Activated CD8-positive, alpha-beta T cell treated with anti-CD3 and anti-CD28 coated beads for 36 hours (primary cell): ENCODE measurements at regions not wholly inside any gene's neighbourhood (a gene's known extent, or its start where the extent isn't known, plus 50 kb on each side); places are given as distances from the start of the nearest gene placed in this dataset.

Source experiments
- ATAC-seq: fragments of 200-7000 bp; cut with Tn5 transposase; one replicate; pipeline ENCODE4 v1.10.0; 2021; ENCODE audit warnings: mild to moderate bottlenecking, moderate library complexity
- CTCF ChIA-PET: fragments of 350-600 bp; sonication (Branson Sonifier 250); formaldehyde crosslinking; loops from one replicate; lab custom pipeline; 2021; ENCODE audit warnings: antibody characterized with exemption; lab: Charles Lee
- POLR2A ChIA-PET: fragments of 350-600 bp; sonication (Branson Sonifier 250); formaldehyde crosslinking; loops from one replicate; lab custom pipeline; 2021; ENCODE audit warnings: antibody characterized with exemption; lab: Charles Lee
- DNase-seq: peaks from one replicate; pipeline ENCODE4 v3.0.0-alpha.2; 2020
- H3K27ac Mint-ChIP-seq: one replicate; pipeline ENCODE4 v1.8.0; 2021; ENCODE audit warnings: mild to moderate bottlenecking, mixed read lengths
- H3K27me3 Mint-ChIP-seq: one replicate; pipeline ENCODE4 v1.8.0; 2021; ENCODE audit warnings: mixed read lengths
- H3K36me3 Mint-ChIP-seq: one replicate; pipeline ENCODE4 v1.8.0; 2021; ENCODE audit warnings: low read depth, mixed read lengths
- H3K4me1 Mint-ChIP-seq: one replicate; pipeline ENCODE4 v1.8.0; 2021; ENCODE audit warnings: low read depth, mixed read lengths
- H3K4me3 Mint-ChIP-seq: one replicate; pipeline ENCODE4 v1.8.0; 2021; ENCODE audit warnings: mild to moderate bottlenecking, moderate library complexity, mixed read lengths
- H3K9me3 Mint-ChIP-seq: one replicate; pipeline ENCODE4 v1.8.0; 2021; ENCODE audit warnings: mixed read lengths
- CTCF ChIP-seq: fragments of 200-600 bp; IDR thresholded peaks from one replicate; pipeline ENCODE4 v1.8.0; 2022; ENCODE audit warnings: antibody characterized with exemption, mild to moderate bottlenecking
- intact Hi-C: fragments of 100-400 bp; cut with micrococcal nuclease; formaldehyde crosslinking; loops from one replicate; pipeline ENCODE4 v1.10.0; 2022

- POLR2A ChIA-PET, result no interaction called here
- no peak overlapping the region for H3K27ac Mint-ChIP-seq
- H3K9me3 Mint-ChIP-seq, result peaks cover 1% of the 10 kb centered on the region
- no peak overlapping the region for H3K4me3 Mint-ChIP-seq
- TF ChIP-seq CTCF, result no peak
- no peaks in the 10 kb centered on the region for H3K27me3 Mint-ChIP-seq
- no peaks in the 10 kb centered on the region for H3K36me3 Mint-ChIP-seq
- no peaks in the 10 kb centered on the region for H3K4me1 Mint-ChIP-seq
- ATAC-seq (no peak), DNase-seq (no peak)
- CTCF ChIA-PET, result no interaction called here
- intact Hi-C loops, result no loop called here
Measured at GRCh38 chr7:21064698-21065648, 278.3 kb upstream of the SP8 start.

DNA sequence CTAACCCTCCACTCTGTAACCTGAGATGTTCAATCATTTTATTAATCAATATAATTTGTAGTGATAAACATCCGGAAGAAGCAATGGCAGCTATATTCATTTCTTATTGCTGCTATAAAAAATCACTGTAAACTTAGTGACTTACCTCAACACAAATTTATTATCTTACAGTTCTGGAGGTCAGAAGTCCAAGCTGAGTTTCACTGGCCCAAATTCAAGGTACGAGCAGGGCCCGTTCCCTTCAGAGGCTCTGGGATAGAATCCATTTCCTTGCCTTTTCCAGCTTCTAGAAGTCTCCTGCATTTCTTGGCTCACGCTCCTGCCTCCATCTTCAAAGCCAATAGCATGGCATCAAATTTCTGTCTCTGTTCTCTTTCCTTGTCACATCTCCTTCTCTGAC lies 279.5 kb upstream of the SP8 start:
- H3K36me3 Mint-ChIP-seq, result no peaks in the 10 kb centered on the region
- H3K4me1 Mint-ChIP-seq, result no peaks in the 10 kb centered on the region
- intact Hi-C loops, result no loop called here
- ChIA-PET CTCF (no interaction called here), POLR2A (interaction anchor here (0.6 kb wide), 1 partner anchor 10 kb away, joined by 3 read pairs; no protein-coding TSS in a partner anchor)
- TF ChIP-seq CTCF, result no peak
- no peak for DNase-seq
- no peaks in the 10 kb centered on the region for H3K27me3 Mint-ChIP-seq
- H3K9me3 Mint-ChIP-seq, result peaks cover 1% of the 10 kb centered on the region
- no peak for ATAC-seq
- no peak overlapping the region for H3K27ac Mint-ChIP-seq
- no peak overlapping the region for H3K4me3 Mint-ChIP-seq

DNA sequence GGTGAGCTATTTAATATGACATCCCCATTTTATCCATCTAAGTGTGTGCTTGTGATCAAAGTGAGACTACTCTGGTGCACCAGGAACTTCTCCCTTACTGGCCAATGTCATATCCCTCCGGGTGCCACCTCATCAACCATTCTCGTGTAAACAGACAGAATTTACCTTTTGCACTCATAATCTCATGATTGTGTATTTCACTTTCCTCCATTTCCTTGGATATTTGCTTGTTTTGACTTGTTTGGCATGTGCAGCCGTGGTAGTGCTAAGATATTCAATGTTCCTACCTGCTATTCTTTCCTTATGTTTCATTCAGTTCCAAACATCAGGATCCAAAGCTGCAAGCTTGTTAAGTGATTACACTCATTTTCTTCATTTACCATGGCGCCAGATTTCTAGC lies 280.5 kb upstream of the SP8 start:
- H3K4me1 Mint-ChIP-seq, result no peaks in the 10 kb centered on the region
- DNase-seq (no peak), ATAC-seq (no peak)
- ChIA-PET CTCF (no interaction called here), POLR2A (interaction anchor here (0.6 kb wide), 1 partner anchor 228 kb away, joined by 3 read pairs; no protein-coding TSS in a partner anchor)
- no peaks in the 10 kb centered on the region for H3K36me3 Mint-ChIP-seq
- H3K9me3 Mint-ChIP-seq, result peaks cover 1% of the 10 kb centered on the region
- H3K27ac Mint-ChIP-seq, result no peak overlapping the region
- H3K27me3 Mint-ChIP-seq, result no peaks in the 10 kb centered on the region
- intact Hi-C loops, result no loop called here
- H3K4me3 Mint-ChIP-seq, result no peak overlapping the region
- no peak for TF ChIP-seq CTCF

DNA sequence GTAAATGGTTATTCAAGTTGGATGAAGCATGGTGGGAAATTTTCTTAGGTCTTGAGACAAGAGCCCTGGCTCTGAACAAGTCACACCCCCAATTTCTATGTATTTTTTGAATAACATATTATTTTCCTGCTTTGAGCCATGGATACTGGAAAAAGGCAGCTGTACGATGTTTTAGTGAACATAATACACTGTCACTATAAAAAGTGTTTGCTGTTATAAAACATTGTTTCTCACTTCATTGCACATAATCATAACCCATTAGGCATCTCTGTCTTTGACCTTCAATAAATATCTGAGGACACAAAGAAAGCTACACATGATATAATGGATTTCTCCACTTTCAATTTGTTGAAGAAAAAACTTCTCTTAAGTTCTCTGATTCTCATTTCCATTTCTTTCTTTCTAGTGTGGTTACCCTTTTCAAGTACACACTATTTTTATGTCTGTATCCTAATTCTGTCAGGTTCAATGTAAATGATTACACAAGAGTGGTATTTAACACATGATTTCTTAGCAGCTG lies 283.9 kb upstream of the SP8 start:
- no peak overlapping the region for H3K27ac Mint-ChIP-seq
- no peak for ATAC-seq
- no peaks in the 10 kb centered on the region for H3K4me1 Mint-ChIP-seq
- POLR2A ChIA-PET, result no interaction called here
- DNase-seq, result no peak
- H3K4me3 Mint-ChIP-seq, result no peak overlapping the region
- TF ChIP-seq CTCF, result no peak
- CTCF ChIA-PET, result no interaction called here
- intact Hi-C loops, result no loop called here
- H3K36me3 Mint-ChIP-seq, result no peaks in the 10 kb centered on the region
- peaks cover 2% of the 10 kb centered on the region for H3K27me3 Mint-ChIP-seq
- no peaks in the 10 kb centered on the region for H3K9me3 Mint-ChIP-seq
